HFF-Myc (cell line): ENCODE measurements at regions not wholly inside any gene's neighbourhood (a gene's known extent, or its start where the extent isn't known, plus 50 kb on each side); places are given as distances from the start of the nearest gene placed in this dataset.

Experiments used
- DNase-seq: peaks from one replicate; pipeline ENCODE4 v3.0.0-alpha.2; 2011; ENCODE audit warnings: low read depth; ENCODE audit errors: extremely low read depth
- H3K4me3 ChIP-seq: replicated peaks from 2 replicates; pipeline ENCODE4 v1.5.1; 2011; ENCODE audit warnings: low read depth, mild to moderate bottlenecking, control low read depth, low read length
- TF ChIP-seq, protein P1 (sequence below): IDR thresholded peaks from 2 replicates; pipeline ENCODE4 v1.5.1; 2012; ENCODE audit warnings: mild to moderate bottlenecking, low read depth, low read length, control low read depth; ENCODE audit errors: missing control alignments

DNA sequence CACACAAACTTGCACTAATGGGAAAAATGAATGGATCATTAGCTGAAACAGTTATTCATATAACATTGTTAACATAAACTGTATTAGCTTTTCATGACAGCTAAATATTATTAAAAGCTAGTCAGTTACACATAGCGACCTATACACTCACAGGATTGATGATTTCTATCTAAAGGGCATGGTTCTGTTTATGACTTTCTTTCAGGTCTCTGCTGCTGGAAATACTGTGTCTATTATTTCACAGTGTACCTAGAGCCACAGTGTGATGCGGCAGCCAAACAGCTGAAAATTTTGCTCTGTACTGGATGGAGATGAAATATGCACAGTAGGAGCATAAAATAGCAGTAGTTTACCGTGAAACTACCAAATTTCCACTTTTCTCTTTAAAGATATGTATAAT is 341.1 kb downstream of the FSCB start:
- TF ChIP-seq, protein P1, sequence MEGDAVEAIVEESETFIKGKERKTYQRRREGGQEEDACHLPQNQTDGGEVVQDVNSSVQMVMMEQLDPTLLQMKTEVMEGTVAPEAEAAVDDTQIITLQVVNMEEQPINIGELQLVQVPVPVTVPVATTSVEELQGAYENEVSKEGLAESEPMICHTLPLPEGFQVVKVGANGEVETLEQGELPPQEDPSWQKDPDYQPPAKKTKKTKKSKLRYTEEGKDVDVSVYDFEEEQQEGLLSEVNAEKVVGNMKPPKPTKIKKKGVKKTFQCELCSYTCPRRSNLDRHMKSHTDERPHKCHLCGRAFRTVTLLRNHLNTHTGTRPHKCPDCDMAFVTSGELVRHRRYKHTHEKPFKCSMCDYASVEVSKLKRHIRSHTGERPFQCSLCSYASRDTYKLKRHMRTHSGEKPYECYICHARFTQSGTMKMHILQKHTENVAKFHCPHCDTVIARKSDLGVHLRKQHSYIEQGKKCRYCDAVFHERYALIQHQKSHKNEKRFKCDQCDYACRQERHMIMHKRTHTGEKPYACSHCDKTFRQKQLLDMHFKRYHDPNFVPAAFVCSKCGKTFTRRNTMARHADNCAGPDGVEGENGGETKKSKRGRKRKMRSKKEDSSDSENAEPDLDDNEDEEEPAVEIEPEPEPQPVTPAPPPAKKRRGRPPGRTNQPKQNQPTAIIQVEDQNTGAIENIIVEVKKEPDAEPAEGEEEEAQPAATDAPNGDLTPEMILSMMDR, result no peak
- DNase-seq, result no peak
- H3K4me3 ChIP-seq, result no peak overlapping the region

DNA sequence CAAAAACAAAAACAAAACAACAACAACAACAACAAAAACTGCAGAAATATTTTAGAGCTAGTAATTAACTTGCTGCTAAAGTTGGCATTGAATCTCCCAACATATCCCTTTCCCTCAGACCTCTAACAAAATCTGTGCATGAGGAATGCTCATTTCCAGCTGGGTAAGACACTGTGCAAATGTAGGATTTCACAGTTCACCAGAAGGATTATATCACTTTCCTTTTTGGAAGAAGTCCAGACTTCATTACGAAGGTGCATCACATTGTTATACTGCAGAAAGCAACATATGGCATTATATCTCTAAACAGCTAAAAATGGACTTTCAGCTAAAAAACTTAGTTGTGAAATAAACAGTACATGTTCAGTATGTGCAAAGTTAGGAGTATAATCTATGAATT is 341.8 kb downstream of the FSCB start:
- DNase-seq, result no peak
- H3K4me3 ChIP-seq, result no peak overlapping the region
- TF ChIP-seq, protein P1, result no peak

DNA sequence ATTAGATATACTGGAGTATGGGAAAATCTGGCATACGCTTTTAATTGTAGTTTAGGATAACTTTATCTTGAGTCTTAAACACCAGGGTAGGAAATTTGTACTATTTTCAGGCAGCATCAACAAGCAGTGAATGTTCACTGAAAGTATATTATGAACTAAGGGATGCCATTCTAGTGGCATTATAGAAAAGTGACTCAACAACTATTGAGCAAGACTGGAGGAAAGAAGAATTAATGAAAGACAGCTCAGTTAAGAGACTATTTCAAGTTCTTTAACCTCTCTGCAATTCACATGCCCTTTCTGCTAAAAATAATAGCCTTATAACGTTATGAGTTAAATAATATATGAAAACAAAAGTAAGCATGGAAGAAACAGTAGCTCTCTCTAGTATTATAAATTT is 343.1 kb downstream of the FSCB start:
- TF ChIP-seq, protein P1, result no peak
- no peak overlapping the region for H3K4me3 ChIP-seq
- no peak for DNase-seq

DNA sequence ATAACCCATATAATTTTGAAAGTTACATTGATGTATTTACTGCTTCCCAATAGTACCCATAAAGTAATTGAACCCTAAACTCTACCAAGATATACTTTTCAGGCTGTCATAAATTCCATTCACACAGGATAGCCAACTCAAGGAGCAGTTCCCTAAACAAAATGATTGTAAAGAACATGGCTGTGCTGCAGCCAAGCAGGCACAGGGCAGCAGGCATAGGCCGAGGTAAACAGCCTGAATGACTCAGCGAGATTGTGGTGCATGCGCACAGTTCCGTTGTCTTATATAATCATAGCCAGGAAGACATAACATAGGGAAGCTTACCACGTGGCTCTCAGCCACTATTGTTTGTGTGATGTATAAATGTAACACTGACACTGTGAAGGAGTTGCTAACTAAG is 344.9 kb downstream of the FSCB start:
- TF ChIP-seq, protein P1, result no peak
- no peak for DNase-seq
- no peak overlapping the region for H3K4me3 ChIP-seq

DNA sequence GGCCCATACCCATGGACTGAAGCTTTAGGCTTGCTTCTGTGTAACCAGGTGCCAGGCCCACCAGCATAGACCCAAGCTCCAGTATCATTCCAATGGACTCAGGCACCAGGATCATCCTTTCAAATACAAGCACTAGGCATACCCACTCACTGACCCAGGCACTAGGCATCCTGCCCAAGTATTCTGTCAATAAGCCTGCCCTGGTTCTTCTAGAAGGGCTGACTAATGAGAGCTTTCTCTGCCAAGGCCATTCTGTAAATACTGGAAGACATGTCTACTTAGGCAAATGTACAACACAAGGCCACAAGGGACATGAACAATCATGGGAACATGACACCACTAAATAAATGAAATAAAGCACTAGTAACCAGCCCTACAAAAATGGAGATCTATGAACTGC is 352.2 kb downstream of the FSCB start:
- TF ChIP-seq, protein P1, result no peak
- DNase-seq, result no peak

DNA sequence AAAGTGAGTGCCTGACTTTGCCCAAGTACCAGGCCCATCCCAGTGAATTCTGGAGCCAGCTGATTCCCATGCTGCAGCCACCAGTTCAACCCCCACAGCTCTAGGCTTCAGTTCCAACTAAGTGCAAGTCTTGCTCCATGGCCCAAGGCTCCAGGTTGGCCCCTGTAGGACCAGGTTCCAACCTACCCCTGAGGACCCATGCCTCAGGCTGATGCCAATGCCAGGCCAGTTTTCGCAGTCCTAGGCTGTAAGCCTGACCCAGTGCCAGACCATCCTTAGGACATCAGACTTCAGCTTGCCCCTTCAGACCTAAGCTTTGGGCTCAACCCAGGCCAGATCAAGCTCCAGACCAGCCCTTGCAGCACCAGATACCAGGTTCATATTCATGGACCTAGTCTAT is 352.6 kb downstream of the FSCB start:
- TF ChIP-seq, protein P1, result no peak
- DNase-seq, result no peak
- no peak overlapping the region for H3K4me3 ChIP-seq

More for the DNA sequence above, 352.2 kb downstream of the FSCB start:
- no peak overlapping the region for H3K4me3 ChIP-seq

DNA sequence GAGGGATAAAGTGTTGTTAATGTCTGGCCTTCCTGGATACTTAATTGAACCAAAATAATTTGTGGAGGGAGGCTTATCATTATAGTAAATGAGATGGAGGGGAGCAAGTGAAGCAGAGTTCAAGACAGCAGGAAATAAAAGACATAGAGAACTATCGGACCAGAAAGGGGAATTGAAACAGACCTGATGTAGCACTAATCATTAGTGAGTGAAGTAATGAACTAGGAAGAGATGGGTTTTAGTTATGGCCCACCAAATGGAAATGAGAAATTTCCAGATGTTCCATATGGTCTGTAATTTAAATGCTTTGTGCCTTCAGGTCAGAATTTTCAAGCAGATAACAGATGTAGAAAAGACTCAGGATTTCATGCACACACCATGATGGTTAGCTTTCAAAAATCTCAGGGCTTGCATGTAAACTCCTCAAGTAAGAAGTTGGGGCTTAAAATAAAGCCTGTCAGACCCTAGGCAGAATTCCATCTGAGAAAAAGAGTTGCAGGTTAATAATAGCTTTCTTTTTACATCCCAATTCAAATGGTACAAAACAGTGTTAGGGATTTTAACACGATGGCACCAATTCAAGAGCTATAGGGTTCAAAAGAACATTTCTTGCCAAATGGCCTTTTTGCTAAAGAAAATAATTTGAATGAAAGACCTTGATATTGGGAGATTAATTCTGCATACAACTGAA is 355.8 kb downstream of the FSCB start:
- TF ChIP-seq, protein P1, result no peak
- no peak overlapping the region for H3K4me3 ChIP-seq
- DNase-seq, result no peak
